Transverse colon (tissue), 4 donors: ENCODE measurements at regions not wholly inside any gene's neighbourhood (a gene's known extent, or its start where the extent isn't known, plus 50 kb on each side); places are given as distances from the start of the nearest gene placed in this dataset.

Experiments
- DNase-seq: peaks from one replicate; pipeline ENCODE4 v3.0.0-alpha.2; 2019
- H3K27ac ChIP-seq, 4 donors: fragments of 200-600 bp; sonication (generic); 2 replicates each; pipeline ENCODE4 v1.5.1; 2016 to 2018; ENCODE audit warnings: inconsistent platforms in 4 of 4
- H3K27me3 ChIP-seq: fragments of 200-600 bp; sonication (generic); 2 replicates; pipeline ENCODE4 v1.5.1; 2017; ENCODE audit warnings: inconsistent platforms
- H3K36me3 ChIP-seq, 4 donors: fragments of 200-600 bp; sonication (generic); 2 replicates each; pipeline ENCODE4 v1.5.1; 2017 to 2019; ENCODE audit warnings: inconsistent platforms in 4 of 4
- H3K4me1 ChIP-seq, 4 donors: fragments of 200-600 bp; sonication (generic); 2 replicates each; pipeline ENCODE4 v1.5.1; 2017 to 2020; ENCODE audit warnings: inconsistent platforms in 4 of 4
- H3K4me3 ChIP-seq, 4 donors: fragments of 200-600 bp; sonication (generic); 1 replicate in 1 of 4; 2 replicates in 3 of 4; pipeline versions ENCODE4 v1.5.1 to v1.6.1; 2017 to 2019; ENCODE audit warnings: inconsistent platforms in 4 of 4
- H3K9me3 ChIP-seq, 2 donors: fragments of 200-600 bp; sonication (generic); 2 replicates each; pipeline ENCODE4 v1.5.1; 2017 to 2019; ENCODE audit warnings: inconsistent platforms in 2 of 2
- EP300 ChIP-seq: sonication (generic); formaldehyde crosslinking; IDR thresholded peaks from one replicate; pipeline ENCODE4 v1.6.1; 2017; ENCODE audit warnings: antibody characterized with exemption, low read depth
- POLR2A ChIP-seq: fragments of 450-650 bp; IDR thresholded peaks from one replicate; pipeline ENCODE4 v1.6.1; 2016; ENCODE audit warnings: antibody characterized with exemption, mild to moderate bottlenecking, moderate library complexity
- POLR2AphosphoS5 ChIP-seq, 3 donors: sonication (generic); formaldehyde crosslinking; IDR thresholded peaks; one replicate each; pipeline ENCODE4 v1.6.1; 2016; ENCODE audit warnings: antibody characterized with exemption in 3 of 3
- WGBS, 2 donors: methylation state at CpG; one replicate each; pipeline ENCODE4 v1.1.5; 2018; ENCODE audit warnings: low coverage in 1 of 2; 5-methylcytosine and 5-hydroxymethylcytosine counted together
- in situ Hi-C, 4 donors: fragments of 200-750 bp; cut with MboI; loops; one replicate each; pipeline versions ENCODE4 v1.15.0 to v1.15.1; 2017; ENCODE audit warnings: low sequenced_read_pairs in 3 of 4, low pct_ligation_motif_present in 1 of 4, low pct_unique_long_range_greater_than_20kb in 1 of 4
- intact Hi-C: fragments of 100-400 bp; cut with DNase I; formaldehyde crosslinking; loops from one replicate; pipeline ENCODE4 v1.15.1; 2023; ENCODE audit warnings: low total_unique reads
- TF ChIP-seq, protein P1 (sequence below), 5 experiments: fragments of 200-600 bp in 3 of 5; fragments of 450-650 bp in 2 of 5; sonication (generic) in 3 of 5; IDR thresholded peaks; 1 replicate in 2 of 5; 2 replicates in 3 of 5; pipeline ENCODE4 v1.5.1; 2016 to 2017; ENCODE audit warnings: antibody characterized with exemption in 5 of 5, inconsistent platforms in 3 of 5, mild to moderate bottlenecking in 2 of 5, moderate library complexity in 1 of 5

DNA sequence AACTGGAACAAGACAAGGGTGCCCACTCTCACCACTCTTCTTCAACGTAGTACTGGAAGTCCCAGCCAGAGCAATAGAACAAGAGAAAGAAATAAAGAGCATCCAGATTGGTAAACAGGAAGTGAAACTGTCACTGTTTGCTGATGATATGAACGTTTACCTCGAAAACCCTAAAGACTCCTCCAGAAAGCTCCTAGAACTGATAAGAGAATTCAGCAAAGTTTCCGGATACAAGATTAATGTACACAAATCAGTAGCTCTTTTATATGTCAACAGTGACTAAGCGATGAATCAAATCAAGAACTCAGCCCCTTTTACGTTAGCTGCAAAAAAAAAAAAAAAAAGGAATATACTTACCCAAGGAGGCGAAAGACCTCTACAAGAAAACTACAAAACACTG lies 306.6 kb downstream of the PLK2 start:
- WGBS, 2 donors: 67 to 75% methylated on average over 6 to 7 of the region's 7 CpGs
- Histone ChIP-seq H3K9me3 (no peaks in the 10 kb centered on the region), H3K4me3 (no peak overlapping the region), H3K4me1 (no peaks in the 10 kb centered on the region), H3K27ac (no peak overlapping the region), H3K36me3 (no peaks in the 10 kb centered on the region), H3K27me3 (no peaks in the 10 kb centered on the region)
- intact Hi-C loops (no loop called here), in situ Hi-C loops (no loop called here)
- no peak for DNase-seq
- TF ChIP-seq EP300 (no peak), POLR2A (no peak), POLR2AphosphoS5 (IDR thresholded peaks at IDR 0.05) (no peak)
- TF ChIP-seq, protein P1, sequence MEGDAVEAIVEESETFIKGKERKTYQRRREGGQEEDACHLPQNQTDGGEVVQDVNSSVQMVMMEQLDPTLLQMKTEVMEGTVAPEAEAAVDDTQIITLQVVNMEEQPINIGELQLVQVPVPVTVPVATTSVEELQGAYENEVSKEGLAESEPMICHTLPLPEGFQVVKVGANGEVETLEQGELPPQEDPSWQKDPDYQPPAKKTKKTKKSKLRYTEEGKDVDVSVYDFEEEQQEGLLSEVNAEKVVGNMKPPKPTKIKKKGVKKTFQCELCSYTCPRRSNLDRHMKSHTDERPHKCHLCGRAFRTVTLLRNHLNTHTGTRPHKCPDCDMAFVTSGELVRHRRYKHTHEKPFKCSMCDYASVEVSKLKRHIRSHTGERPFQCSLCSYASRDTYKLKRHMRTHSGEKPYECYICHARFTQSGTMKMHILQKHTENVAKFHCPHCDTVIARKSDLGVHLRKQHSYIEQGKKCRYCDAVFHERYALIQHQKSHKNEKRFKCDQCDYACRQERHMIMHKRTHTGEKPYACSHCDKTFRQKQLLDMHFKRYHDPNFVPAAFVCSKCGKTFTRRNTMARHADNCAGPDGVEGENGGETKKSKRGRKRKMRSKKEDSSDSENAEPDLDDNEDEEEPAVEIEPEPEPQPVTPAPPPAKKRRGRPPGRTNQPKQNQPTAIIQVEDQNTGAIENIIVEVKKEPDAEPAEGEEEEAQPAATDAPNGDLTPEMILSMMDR (IDR thresholded peaks at IDR 0.05): no peak

DNA sequence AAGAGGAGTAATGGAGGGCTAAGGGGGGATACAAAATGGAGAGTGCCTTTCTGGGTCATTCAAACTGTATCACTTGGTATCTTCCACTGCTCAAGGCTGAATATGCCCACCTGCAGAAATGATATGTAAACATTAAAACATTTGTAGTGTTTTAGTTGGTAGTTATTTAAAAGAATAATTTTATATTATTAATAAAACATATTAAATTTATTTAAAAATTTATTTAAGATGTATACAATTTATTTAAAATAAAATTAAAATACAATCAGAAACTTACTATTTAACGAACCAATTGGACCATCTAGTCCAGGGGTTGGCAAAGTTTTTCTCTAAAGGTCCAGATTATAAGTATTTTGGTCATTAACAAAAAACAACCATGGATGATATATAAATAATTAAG lies 308.5 kb downstream of the PLK2 start:
- no peaks in the 10 kb centered on the region for H3K27me3 ChIP-seq
- WGBS, 2 donors: 84 to 89% methylated on average over 1 of the region's 1 CpG
- no peak for TF ChIP-seq POLR2A
- TF ChIP-seq, protein P1 (IDR thresholded peaks at IDR 0.05): no peak
- no peak for TF ChIP-seq EP300
- no peak for TF ChIP-seq POLR2AphosphoS5 (IDR thresholded peaks at IDR 0.05)
- no peak overlapping the region for H3K4me3 ChIP-seq
- H3K4me1 ChIP-seq: no peaks in the 10 kb centered on the region
- H3K36me3 ChIP-seq: no peaks in the 10 kb centered on the region
- H3K27ac ChIP-seq: no peak overlapping the region
- no peak for DNase-seq
- intact Hi-C loops: no loop called here
- in situ Hi-C loops: no loop called here
- no peaks in the 10 kb centered on the region for H3K9me3 ChIP-seq

DNA sequence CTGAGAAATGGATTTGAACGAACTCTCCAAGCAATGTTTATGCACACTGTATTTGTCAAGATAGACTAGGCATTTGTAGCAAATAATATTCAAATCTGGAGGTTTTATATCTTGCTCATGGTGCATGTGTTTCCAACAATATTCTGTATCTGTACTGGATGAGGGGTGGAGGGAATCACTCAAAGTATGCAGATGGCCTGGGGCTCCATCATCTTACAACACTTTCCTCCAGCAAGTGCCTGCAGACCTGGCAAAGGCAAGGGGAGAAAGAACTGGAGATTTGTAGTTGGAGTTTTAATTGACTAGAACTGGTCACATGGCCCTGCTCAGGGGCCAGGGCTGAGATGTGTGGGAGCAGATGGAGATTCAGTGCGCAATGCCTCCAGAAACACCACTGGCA lies 309.0 kb downstream of the PLK2 start:
- DNase-seq: no peak
- no peak overlapping the region for H3K27ac ChIP-seq
- no peaks in the 10 kb centered on the region for H3K36me3 ChIP-seq
- no peaks in the 10 kb centered on the region for H3K4me1 ChIP-seq
- no peak overlapping the region for H3K4me3 ChIP-seq
- intact Hi-C loops: no loop called here
- TF ChIP-seq POLR2AphosphoS5 (IDR thresholded peaks at IDR 0.05): no peak
- WGBS, 2 donors: 80 to 93% methylated on average over 1 to 2 of the region's 2 CpGs
- no peaks in the 10 kb centered on the region for H3K27me3 ChIP-seq
- in situ Hi-C loops: no loop called here
- no peaks in the 10 kb centered on the region for H3K9me3 ChIP-seq

DNA sequence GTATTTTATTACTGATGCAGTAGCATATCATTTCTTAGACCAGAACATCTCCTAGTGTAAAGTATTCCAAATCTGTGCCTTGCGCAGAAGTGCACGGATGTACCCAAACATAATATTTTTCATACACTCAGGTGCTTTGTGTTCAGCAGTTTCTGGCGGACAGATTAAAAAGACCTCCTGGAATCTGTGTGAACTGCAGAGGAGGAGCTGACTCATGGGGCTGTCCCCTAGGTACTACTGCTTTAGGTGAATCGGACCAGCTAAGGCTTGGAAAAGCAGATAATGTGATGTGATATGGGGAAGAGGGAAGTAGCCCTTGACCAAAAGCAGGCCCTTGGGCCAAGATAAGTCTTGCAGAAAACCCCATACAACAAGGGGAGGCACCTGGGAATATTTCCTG lies 310.1 kb downstream of the PLK2 start:
- Histone ChIP-seq H3K27ac (no peak overlapping the region), H3K4me3 (no peak overlapping the region), H3K9me3 (no peaks in the 10 kb centered on the region), H3K36me3 (no peaks in the 10 kb centered on the region), H3K27me3 (no peaks in the 10 kb centered on the region), H3K4me1 (no peaks in the 10 kb centered on the region)
- WGBS, 2 donors: 91% methylated on average over 4 of the region's 4 CpGs; no CpG with 5 or more reads in 1 of the 2 donors
- TF ChIP-seq, protein P1 (IDR thresholded peaks at IDR 0.05): no peak
- TF ChIP-seq POLR2AphosphoS5 (IDR thresholded peaks at IDR 0.05): no peak
- TF ChIP-seq EP300: no peak
- no peak for TF ChIP-seq POLR2A
- in situ Hi-C loops (no loop called here), intact Hi-C loops (no loop called here)
- DNase-seq: no peak

DNA sequence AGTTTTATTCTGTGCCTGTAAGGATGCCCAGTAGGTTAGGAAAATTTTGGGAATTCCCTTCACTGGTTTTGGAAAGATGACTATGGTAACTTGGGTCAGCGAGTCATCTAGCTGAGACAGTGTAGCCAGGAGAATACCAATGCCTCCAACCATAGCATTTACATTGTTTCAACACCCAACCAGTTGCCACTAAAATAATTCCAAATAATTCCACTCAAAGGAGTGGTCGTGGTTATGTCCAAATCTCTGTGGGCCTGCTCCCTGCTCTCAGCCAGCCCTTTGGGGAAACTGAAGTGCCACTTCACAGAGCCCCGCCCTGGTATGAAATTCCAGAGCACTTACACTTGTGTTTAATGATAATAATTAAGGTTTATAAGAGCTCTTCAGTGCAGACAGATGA lies 310.5 kb downstream of the PLK2 start:
- Histone ChIP-seq H3K4me1 (no peaks in the 10 kb centered on the region), H3K27ac (no peak overlapping the region), H3K36me3 (no peaks in the 10 kb centered on the region), H3K27me3 (no peaks in the 10 kb centered on the region), H3K9me3 (no peaks in the 10 kb centered on the region), H3K4me3 (no peak overlapping the region)
- no peak for DNase-seq
- intact Hi-C loops (no loop called here), in situ Hi-C loops (no loop called here)
- TF ChIP-seq EP300 (no peak), POLR2AphosphoS5 (IDR thresholded peaks at IDR 0.05) (no peak), POLR2A (no peak)
- TF ChIP-seq, protein P1 (IDR thresholded peaks at IDR 0.05): no peak
- WGBS, 2 donors: 53 to 72% methylated on average over 3 of the region's 3 CpGs
